ENCODE measurements at regions not wholly inside any gene's neighbourhood (a gene's known extent, or its start where the extent isn't known, plus 50 kb on each side); places are given as distances from the start of the nearest gene placed in this dataset.

GRCh38 chr2:140057928-140058327, 1277.7 kb upstream of the NXPH2 start:
- no peaks in the 10 kb centered on the region for H3K27me3 Mint-ChIP-seq
- no peak overlapping the region for H3K27ac Mint-ChIP-seq
- TF ChIP-seq CTCF (IDR thresholded peaks at IDR 0.05): no peak
- intact Hi-C loops (cut with micrococcal nuclease): no loop called here
- no peaks in the 10 kb centered on the region for H3K4me1 Mint-ChIP-seq
- peaks cover 2% of the 10 kb centered on the region for H3K9me3 Mint-ChIP-seq
- no peak for ATAC-seq (ENCODE audit: low read depth)
- ChIA-PET CTCF (no interaction called here), POLR2A (no interaction called here)
- no peak overlapping the region for H3K4me3 Mint-ChIP-seq
- H3K36me3 Mint-ChIP-seq (ENCODE audit: low read depth): no peaks in the 10 kb centered on the region
- no peak for DNase-seq

DNA sequence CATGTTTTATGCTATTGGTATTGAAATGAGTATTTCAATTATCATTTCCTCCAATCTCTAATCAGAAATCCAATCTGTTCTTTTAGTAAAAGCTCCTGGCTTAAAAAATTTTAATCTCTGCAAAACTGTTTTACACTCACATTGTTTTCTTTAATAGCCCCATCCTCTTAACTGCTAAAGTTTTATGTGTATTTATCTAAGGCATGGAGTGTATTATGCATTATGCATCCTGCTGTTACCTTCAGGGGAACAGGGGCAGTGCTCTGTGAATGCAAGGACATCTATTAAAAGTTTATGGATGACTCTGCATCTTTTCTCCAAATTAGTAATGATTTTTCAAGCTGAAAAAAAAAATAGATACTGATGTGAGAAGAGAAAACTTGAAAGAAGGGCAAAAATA, 1261.6 kb upstream of the NXPH2 start:
- H3K36me3 Mint-ChIP-seq (ENCODE audit: low read depth): no peaks in the 10 kb centered on the region
- ATAC-seq (ENCODE audit: low read depth): no peak
- CTCF ChIA-PET: no interaction called here

DNA sequence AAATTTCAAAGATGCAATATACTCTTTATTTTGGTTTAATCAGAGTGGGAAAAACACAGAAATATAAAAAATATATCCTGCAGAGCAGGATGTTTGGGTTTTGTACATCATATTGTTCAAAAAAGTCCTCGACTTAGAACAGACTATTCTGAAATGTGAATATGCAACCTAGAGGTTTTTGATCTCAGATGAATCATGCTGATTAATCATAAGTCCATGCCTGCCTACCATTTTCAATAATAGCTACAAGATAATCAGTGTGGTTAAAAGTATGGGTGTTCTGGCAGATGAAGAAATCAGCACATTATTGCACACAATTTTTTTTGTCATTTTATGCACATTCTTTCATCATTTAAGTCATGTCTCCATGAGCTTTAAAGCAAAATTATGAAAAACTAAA, 1261.0 kb upstream of the NXPH2 start:
- intact Hi-C loops (cut with micrococcal nuclease): no loop called here
- no peaks in the 10 kb centered on the region for H3K4me1 Mint-ChIP-seq
- POLR2A ChIA-PET: no interaction called here
- H3K27me3 Mint-ChIP-seq: no peaks in the 10 kb centered on the region
- H3K4me3 Mint-ChIP-seq: no peak overlapping the region
- CTCF ChIA-PET: no interaction called here
- H3K36me3 Mint-ChIP-seq (ENCODE audit: low read depth): no peaks in the 10 kb centered on the region
- no peak overlapping the region for H3K27ac Mint-ChIP-seq
- H3K9me3 Mint-ChIP-seq: peaks cover 9% of the 10 kb centered on the region
- ATAC-seq (ENCODE audit: low read depth) (no peak), DNase-seq (no peak)
- no peak for TF ChIP-seq CTCF (IDR thresholded peaks at IDR 0.05)

More for the DNA sequence above, 1261.6 kb upstream of the NXPH2 start:
- H3K4me3 Mint-ChIP-seq: no peak overlapping the region
- H3K9me3 Mint-ChIP-seq: peaks cover 9% of the 10 kb centered on the region
- no peaks in the 10 kb centered on the region for H3K4me1 Mint-ChIP-seq
- no peaks in the 10 kb centered on the region for H3K27me3 Mint-ChIP-seq
- TF ChIP-seq CTCF (IDR thresholded peaks at IDR 0.05): no peak
- no peak for DNase-seq
- intact Hi-C loops (cut with micrococcal nuclease): no loop called here
- H3K27ac Mint-ChIP-seq: no peak overlapping the region
- POLR2A ChIA-PET: no interaction called here

GRCh38 chr2:140033638-140034037, 1253.4 kb upstream of the NXPH2 start:
- DNase-seq: no peak
- Mint-ChIP-seq H3K9me3 (peaks cover 3% of the 10 kb centered on the region), H3K4me3 (no peak overlapping the region), H3K4me1 (no peaks in the 10 kb centered on the region), H3K27ac (no peak overlapping the region), H3K27me3 (no peaks in the 10 kb centered on the region), H3K36me3 (ENCODE audit: low read depth) (no peaks in the 10 kb centered on the region)
- CTCF ChIA-PET: no interaction called here
- POLR2A ChIA-PET: no interaction called here
- no peak for ATAC-seq (ENCODE audit: low read depth)
- no peak for TF ChIP-seq CTCF (IDR thresholded peaks at IDR 0.05)
- intact Hi-C loops (cut with micrococcal nuclease): no loop called here

DNA sequence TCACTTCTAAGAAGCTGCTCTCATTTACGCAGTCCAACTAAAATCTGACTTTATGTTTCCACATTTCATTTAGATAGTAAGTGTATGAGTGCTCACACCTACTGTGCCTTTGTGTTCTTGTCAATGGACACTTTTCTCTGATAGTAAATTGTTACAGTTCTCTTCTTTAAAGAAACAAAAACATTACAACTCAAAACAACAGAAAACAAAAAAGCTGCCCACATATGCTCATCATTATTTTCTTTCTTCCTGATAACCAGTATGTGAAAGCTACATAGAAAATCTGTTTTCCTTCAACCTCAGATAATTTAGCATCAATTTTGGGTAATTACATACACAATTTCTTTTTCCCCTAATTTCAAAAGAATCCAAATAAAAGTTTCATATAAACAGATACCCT, 1247.8 kb upstream of the NXPH2 start:
- no peak for TF ChIP-seq CTCF (IDR thresholded peaks at IDR 0.05)
- H3K4me3 Mint-ChIP-seq: no peak overlapping the region
- no peaks in the 10 kb centered on the region for H3K4me1 Mint-ChIP-seq
- H3K27ac Mint-ChIP-seq: no peak overlapping the region
- no peaks in the 10 kb centered on the region for H3K27me3 Mint-ChIP-seq
- no peaks in the 10 kb centered on the region for H3K9me3 Mint-ChIP-seq
- ChIA-PET CTCF (no interaction called here), POLR2A (no interaction called here)
- intact Hi-C loops (cut with micrococcal nuclease): no loop called here
- no peaks in the 10 kb centered on the region for H3K36me3 Mint-ChIP-seq (ENCODE audit: low read depth)
- DNase-seq (no peak), ATAC-seq (ENCODE audit: low read depth) (no peak)

Measured in activated B cell treated with CpG ODN at 0.5 μM for 24 hours (primary cell).